M059J (cell line): ENCODE measurements at regions not wholly inside any gene's neighbourhood (a gene's known extent, or its start where the extent isn't known, plus 50 kb on each side); places are given as distances from the start of the nearest gene placed in this dataset.
"Not testable (repeated sequence)": the region's sequence is repeated elsewhere in the genome, so short reads cannot be mapped to it uniquely, and the experiment has no call there.

Source experiments
- DNase-seq: peaks from one replicate; pipeline ENCODE4 v3.0.0-alpha.2; 2012; ENCODE audit warnings: low read depth

GRCh38 chr18:5720132-5720531 lies 175.2 kb downstream of the TMEM200C start:
- no peak for DNase-seq

DNA sequence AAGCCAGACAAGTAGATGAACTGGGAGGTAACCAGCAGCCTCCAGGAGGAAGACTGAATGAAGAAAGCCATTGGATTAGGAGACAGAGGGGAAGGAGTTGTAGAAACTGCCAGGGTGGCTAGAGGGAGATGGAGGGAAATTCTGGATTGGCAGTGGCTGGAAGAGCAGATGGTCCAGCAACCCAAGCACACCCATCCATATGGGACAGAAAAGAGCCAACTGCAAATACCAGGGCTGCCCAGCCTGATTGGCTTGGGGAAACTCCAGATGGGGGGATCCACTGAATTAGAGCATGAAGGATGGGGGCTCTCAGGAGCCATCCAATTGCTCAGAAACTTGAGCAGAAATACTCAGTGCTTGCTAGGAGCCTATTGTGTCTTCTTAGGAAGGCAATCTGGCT lies 173.5 kb upstream of the EPB41L3 start:
- DNase-seq = no peak

GRCh38 chr18:5710676-5711075 lies 166.9 kb upstream of the EPB41L3 start:
- DNase-seq = no peak

DNA sequence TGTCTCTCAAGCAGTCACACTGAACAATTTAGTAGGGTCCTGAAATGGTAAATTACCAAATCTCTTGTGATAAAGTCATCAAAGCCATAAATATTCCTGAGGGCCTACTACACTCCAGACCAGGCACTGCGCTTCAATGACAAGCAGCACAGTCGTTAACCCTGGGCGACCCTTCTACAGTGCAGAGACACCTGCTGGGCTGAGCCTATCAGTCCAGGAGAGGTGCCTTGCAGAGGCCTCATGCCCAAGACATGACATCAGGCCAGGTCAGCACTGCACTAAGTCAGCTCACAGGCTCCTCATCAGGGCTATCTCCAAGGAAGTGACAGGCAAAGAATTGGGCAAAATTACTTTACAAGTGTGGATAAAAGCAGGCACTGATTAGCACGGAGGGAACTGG lies 166.4 kb upstream of the EPB41L3 start:
- no peak for DNase-seq

DNA sequence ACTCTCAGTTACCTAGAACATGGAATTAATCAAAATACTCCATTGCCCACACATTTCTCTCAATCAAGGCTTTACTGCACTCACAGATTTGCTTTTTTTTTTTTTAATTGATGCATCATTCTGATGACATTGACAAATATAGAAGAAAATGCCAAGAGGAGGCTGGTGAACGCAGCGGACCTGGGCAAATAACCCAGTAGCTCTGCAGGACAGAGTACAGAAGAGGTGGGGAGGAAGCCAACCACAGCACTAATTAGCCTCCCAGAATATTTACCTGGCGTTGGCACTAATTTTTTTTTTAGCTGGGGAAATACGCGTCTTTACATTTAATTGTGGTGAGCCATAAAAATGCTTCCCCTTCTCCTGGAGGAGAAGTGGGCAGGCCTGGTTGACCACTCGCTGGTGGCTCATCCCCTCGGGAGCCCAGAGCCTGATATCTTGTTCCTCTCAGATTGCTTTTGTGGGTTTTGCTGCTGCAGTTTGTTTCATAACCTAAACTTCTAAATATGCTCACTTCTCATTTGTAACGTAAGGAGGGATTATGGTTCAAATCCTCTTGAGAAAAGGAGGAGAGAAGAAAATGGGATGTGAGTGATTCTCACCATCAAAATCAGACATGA lies 165.8 kb upstream of the EPB41L3 start:
- no peak for DNase-seq

DNA sequence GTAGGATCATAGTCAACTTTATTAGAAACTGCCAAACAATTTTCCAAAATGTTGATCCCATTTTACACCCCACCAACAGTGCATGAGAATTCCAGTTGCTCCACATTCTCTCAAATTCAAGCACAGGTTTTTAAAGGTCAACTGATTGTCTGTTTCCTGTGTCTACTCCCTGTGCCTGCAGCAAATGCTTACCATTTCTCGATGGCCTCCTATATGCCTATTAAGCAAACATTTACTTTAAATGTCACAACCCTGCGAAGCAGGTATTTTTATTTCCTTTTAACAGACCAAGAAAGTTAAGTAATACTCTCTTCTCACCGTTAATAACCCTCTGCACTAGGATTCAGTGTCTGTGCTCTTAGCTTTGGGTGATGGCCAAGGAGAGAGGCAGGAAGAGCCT lies 163.8 kb upstream of the EPB41L3 start:
- DNase-seq = no peak

GRCh38 chr18:5705393-5705792 lies 161.6 kb upstream of the EPB41L3 start:
- no peak for DNase-seq

GRCh38 chr18:5704847-5705246 lies 161.1 kb upstream of the EPB41L3 start:
- DNase-seq = no peak

- DNase-seq = not testable (repeated sequence)
Measured at GRCh38 chr18:5702016-5702415, 158.2 kb upstream of the EPB41L3 start.

DNA sequence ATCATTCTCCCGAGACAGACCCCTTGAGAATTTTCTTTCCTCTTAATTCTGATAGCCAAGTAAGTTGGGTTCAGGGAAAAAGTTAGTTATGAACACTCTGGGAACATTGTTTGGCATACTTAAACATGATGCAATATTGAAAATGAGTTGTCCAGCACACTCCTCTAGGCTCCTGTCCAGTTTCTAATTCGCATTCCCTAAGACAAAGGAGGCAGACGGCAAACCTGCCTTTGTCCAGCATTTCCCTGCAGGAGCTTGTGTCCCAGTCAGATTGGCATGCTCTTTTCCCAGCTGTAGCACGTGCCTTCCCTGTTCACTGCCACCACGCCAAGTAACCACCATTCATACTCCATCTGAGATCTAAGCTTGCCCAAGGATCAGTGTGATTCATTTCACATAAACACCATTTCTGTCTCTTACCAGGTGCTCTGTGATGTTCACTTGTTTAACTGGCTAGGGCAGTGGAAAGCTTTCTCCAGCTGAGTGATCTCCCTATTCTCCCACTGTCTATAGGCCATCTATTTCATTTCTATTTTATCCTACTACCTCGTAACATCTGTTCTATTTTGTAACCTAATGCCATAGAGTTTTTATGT lies 150.0 kb upstream of the EPB41L3 start:
- DNase-seq = no peak

DNA sequence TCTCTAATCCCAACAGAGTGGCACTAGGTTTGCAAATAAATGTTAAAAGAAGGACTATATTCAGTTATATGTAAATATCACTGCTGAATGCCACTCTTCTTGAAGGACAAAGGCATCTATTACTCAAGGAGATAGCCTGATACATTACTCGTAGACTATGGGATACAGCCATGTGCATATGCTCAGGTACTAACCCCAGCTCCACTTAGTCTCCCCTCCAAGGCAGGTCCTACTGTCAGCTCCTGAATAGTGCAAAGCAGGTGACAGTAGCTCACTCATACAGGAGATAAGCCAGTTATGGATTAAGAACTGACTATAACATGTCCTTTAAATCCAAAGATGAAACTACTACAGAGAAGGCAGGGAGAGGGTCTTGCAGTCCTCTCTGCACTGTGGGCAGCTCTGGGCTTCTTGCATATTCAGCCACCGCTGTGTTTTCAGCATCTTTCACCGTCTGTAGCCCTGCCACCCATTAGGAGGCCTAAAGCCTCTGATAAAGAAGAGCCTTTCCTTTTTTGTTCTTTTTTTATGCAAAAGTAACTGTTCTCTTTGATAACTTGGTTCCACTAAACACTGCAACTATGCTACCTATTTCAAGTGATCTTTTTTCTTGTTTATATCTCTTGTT lies 135.1 kb upstream of the EPB41L3 start:
- DNase-seq = no peak

DNA sequence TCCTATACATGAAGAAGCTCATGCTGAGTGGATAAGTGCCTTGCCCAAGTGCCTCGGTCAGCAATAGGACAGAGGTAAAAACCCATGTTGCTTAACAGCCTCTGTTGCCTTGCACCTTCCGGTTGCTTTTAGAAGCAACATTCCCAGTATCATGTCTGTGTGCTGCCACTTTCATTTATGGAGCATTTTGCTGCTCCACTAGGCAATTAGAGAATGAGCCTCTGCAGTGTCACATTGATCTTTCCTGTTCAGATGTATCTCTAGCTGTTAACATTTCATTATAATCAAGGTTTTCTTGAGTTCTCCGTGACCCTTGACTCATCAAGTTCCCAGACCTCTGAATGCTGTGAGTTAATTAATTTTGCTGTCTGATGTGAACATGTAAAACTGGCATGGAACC lies 134.5 kb upstream of the EPB41L3 start:
- DNase-seq = no peak

DNA sequence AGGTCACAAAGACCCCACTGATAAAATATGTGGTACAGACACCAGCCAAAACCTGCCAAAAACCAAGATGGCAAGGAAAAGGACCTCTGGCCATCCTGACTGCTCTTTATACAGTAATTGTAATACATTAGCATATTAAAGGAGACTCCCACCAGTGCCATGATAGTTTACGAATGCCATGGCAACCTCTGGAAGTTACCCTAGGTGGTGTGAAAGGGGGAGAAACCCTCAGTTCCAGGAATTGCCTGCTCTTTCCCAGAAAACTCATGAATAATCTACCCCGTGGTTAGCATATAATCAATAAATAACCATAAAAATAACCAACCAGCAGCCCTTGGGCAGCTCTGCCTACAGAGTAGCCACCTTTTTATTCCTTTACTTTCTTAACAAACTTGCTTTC lies 129.8 kb upstream of the EPB41L3 start:
- no peak for DNase-seq

DNA sequence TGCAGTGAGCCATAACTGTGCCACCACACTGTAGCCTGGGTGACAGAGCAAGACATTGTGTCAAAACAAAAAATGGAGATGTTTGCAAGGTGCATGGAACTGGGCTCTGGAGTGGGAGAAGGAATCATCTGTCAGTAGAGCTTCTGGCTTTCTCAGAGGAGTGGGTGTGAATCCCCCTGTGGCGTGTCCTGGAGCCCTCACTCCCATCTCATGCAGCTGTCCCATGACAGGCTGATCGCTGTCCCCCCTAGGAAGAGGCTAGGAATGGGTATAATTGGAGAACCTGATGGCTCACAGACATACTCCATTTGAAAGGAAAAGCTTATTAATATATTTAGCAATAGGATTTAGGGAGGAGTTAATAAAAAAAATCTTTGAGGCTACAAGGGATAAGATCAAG lies 125.8 kb upstream of the EPB41L3 start:
- DNase-seq = no peak

DNA sequence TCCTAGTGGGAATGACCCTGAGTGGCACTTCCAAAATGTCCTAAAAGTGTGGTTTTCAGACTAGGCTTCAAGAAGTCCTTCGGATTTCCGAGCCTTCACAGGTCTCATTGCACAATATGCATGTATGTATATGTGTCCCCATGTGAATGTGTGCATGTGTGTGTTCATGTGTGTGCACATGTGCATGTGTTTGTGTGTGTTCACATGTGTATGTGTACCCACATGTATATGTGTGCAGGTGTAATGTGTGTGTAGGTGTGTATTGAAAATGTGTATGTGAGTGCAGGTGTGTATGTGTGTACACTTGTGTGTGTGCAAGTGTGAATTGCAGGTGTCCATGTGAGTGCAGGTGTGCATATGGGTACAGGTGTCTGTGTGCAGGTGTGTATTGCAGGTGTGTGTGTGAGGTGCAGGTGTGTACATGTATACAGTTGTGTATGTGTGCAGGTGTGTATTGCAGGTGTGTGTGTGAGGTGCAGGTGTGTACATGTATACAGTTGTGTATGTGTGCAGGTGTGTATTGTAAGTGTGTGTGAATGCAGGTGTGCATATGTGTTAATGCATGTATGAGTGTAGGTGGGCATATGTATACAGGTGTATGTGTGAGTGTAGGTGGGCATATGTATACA lies 124.4 kb upstream of the EPB41L3 start:
- no peak for DNase-seq

GRCh38 chr18:5667356-5667755 lies 123.6 kb upstream of the EPB41L3 start:
- no peak for DNase-seq

DNA sequence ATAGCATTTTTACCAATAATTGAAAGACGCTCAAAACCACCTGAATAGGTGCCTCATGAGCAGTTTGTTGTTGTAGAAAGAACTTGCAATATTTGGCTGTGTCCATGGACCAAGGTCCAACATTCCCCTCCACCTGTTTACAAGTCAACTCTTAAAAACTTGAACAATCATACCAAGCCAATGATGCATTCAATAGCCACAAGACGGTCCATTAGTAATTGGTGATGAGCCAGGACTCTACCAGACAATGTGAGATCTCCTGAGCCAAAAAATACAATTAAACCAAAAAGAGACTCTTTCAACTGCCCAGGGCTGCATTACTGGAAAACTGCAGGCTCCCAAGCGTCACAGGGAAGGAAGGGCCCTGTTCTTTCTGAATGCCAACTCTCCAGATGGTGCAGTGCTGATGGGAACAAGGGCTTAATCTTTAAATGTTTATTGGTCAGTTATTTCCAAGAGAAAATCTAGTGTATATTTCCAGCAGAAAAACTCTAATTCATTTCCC lies 118.8 kb upstream of the EPB41L3 start:
- no peak for DNase-seq

DNA sequence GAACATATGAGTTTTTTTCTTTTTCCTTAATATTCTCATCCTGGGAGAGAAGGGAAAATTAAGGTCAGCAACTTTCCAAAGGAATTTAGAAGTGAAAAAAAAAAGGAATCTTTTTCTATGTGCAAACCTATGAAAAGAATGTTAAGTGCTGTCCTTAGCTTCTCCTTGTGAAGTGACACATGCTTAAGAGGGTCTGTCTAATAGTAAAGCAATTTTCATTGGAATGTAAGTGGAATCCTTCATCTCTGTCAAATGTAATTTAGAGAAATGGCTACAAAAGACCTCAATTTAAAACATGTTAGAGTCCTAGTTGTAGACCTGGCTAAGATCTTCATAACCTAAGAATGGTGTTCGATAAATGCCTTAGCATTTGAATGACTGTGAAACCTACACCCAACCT lies 117.4 kb upstream of the EPB41L3 start:
- DNase-seq = no peak

DNA sequence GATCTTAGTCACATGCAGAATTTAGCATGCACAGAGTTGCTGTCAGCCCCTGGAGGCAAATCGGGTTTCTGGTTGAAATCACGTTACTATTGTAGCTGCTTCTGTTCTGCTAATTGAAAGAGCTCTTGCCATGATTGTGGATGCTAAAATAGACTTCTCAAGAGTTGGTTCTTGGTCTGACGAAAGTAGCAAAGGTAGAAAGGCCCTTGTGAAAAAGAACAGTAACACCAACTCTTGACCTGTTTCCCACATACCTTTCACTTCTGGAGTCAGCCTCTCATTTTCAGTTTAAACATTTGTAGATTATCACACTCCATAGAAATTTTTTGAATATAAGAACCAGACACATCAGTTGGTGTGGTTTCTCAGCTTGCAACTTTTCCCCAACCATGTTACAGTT lies 110.0 kb upstream of the EPB41L3 start:
- no peak for DNase-seq

DNA sequence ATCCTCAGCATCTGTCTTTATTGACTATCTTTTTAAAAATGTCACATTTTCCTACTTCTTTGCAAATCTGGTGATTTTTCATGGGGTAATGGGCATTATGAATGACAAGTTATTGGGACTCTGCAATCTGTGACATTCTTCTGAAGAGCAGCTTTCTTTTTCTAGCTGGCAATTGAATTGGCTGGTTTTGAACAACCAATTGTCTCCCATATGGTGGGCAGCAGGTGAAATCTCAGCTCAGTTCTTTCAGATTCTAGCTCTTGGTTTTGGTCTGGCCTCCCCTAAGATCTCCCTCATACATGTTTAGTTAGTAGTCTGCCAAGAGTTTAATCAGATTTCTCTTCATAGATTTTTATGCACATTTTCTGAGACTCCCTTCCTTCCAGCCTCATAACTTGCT lies 107.9 kb upstream of the EPB41L3 start:
- DNase-seq = no peak

DNA sequence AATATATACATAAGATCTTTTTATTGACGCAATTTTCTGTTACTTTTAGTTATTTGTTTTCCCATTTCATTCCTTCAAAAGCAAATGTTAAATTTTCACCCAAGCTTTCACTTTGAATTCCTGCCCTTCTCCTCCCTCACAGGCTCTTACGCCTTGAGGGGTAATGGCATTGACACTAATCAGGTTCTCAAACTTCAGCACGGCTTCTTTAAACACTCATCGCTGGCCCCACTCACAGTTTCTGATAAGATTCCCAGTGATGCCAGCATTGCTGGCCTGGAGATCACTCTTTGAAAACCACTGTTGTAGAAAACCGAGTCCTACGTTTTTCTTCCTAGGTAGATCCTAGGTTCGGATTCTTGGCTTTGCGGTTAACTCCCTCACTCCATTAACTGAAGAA lies 105.6 kb upstream of the EPB41L3 start:
- no peak for DNase-seq

DNA sequence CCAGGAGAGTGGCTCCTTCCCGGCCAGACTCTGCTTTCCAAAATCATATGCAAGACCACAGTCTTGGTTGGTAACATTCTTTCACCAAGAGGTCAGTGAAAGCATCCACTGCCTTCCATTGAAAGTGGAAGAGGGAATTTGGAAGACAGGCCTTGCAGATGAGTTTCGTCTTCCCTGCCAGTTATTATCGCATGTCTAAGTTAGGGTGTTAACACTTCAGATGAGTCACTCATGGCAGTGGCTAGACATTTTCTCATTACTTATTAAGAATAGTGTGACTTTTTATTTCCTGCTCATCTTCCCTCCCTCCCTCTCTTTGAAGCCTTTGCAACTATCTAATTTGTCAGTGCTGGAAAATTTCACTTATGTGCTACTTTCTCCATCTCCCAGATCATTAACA lies 102.9 kb upstream of the EPB41L3 start:
- DNase-seq = no peak

GRCh38 chr18:5643288-5643687 lies 99.5 kb upstream of the EPB41L3 start:
- no peak for DNase-seq
